IPS-NIHi7 (cell line): ENCODE measurements at regions not wholly inside any gene's neighbourhood (a gene's known extent, or its start where the extent isn't known, plus 50 kb on each side); places are given as distances from the start of the nearest gene placed in this dataset.

ENCODE experiments used
- DNase-seq: peaks from one replicate; pipeline ENCODE4 v3.0.0; 2012; ENCODE audit warnings: mixed read lengths; ENCODE audit errors: extremely low spot score

GRCh38 chr4:38189445-38189844, 229.2 kb downstream of the PTTG2 start:
- no peak for DNase-seq

GRCh38 chr4:38190717-38191178, 230.6 kb downstream of the PTTG2 start:
- DNase-seq: no peak

- no peak for DNase-seq
Measured at GRCh38 chr4:38192516-38192915, 232.3 kb downstream of the PTTG2 start.

- DNase-seq: no peak
Measured at GRCh38 chr4:38193236-38193863, 233.2 kb downstream of the PTTG2 start.

GRCh38 chr4:38194047-38194602, 233.9 kb downstream of the PTTG2 start:
- no peak for DNase-seq

GRCh38 chr4:38195486-38195885, 235.3 kb downstream of the PTTG2 start:
- DNase-seq: no peak

GRCh38 chr4:38195911-38196310, 235.7 kb downstream of the PTTG2 start:
- DNase-seq: no peak

GRCh38 chr4:38202242-38202641, 242.0 kb downstream of the PTTG2 start:
- DNase-seq: no peak

GRCh38 chr4:38203609-38204008, 243.4 kb downstream of the PTTG2 start:
- DNase-seq: no peak

GRCh38 chr4:38204339-38205035, 244.3 kb downstream of the PTTG2 start:
- no peak for DNase-seq

- no peak for DNase-seq
Measured at GRCh38 chr4:38205261-38205660, 245.1 kb downstream of the PTTG2 start.

- DNase-seq: no peak
Measured at GRCh38 chr4:38207110-38207457, 246.9 kb downstream of the PTTG2 start.

GRCh38 chr4:38209654-38210053, 249.5 kb downstream of the PTTG2 start:
- no peak for DNase-seq

GRCh38 chr4:38210396-38211114, 250.4 kb downstream of the PTTG2 start:
- DNase-seq: peak; percentile 24

GRCh38 chr4:38211885-38212284, 251.7 kb downstream of the PTTG2 start:
- no peak for DNase-seq

- no peak for DNase-seq
Measured at GRCh38 chr4:38213083-38213805, 253.0 kb downstream of the PTTG2 start.

GRCh38 chr4:38222892-38223291, 262.7 kb downstream of the PTTG2 start:
- no peak for DNase-seq

GRCh38 chr4:38223306-38223705, 263.1 kb downstream of the PTTG2 start:
- DNase-seq: no peak

GRCh38 chr4:38223782-38224236, 263.6 kb downstream of the PTTG2 start:
- no peak for DNase-seq

- no peak for DNase-seq
Measured at GRCh38 chr4:38224850-38225249, 264.7 kb downstream of the PTTG2 start.

- no peak for DNase-seq
Measured at GRCh38 chr4:38226170-38226569, 266.0 kb downstream of the PTTG2 start.
